HG03066 (cell line): ENCODE measurements at regions not wholly inside any gene's neighbourhood (a gene's known extent, or its start where the extent isn't known, plus 50 kb on each side); places are given as distances from the start of the nearest gene placed in this dataset.

Experiments used
- ATAC-seq: cut with Tn5 transposase; IDR thresholded peaks from one replicate; pipeline ENCODE4 v1.9.1; 2021; ENCODE audit warnings: low read depth; ENCODE audit not compliant: unreplicated experiment

- no peak for ATAC-seq
Measured at GRCh38 chr2:192377173-192377572, 182.4 kb upstream of the TMEFF2 start.

- no peak for ATAC-seq
Measured at GRCh38 chr2:192373754-192374153, 179.0 kb upstream of the TMEFF2 start.

GRCh38 chr2:192373221-192373620 is 178.5 kb upstream of the TMEFF2 start:
- ATAC-seq = no peak

GRCh38 chr2:192369969-192370368 is 175.2 kb upstream of the TMEFF2 start:
- ATAC-seq = no peak

- no peak for ATAC-seq
Measured at GRCh38 chr2:192357217-192357616, 162.5 kb upstream of the TMEFF2 start.

GRCh38 chr2:192354512-192355244 is 159.9 kb upstream of the TMEFF2 start:
- ATAC-seq = no peak

GRCh38 chr2:192347542-192347941 is 152.8 kb upstream of the TMEFF2 start:
- no peak for ATAC-seq

GRCh38 chr2:192345287-192345686 is 150.6 kb upstream of the TMEFF2 start:
- ATAC-seq = no peak

GRCh38 chr2:192333642-192334041 is 138.9 kb upstream of the TMEFF2 start:
- no peak for ATAC-seq

GRCh38 chr2:192328297-192328696 is 133.6 kb upstream of the TMEFF2 start:
- ATAC-seq = no peak

- no peak for ATAC-seq
Measured at GRCh38 chr2:192327576-192327975, 132.8 kb upstream of the TMEFF2 start.

- ATAC-seq = no peak
Measured at GRCh38 chr2:192315543-192315942, 120.8 kb upstream of the TMEFF2 start.

GRCh38 chr2:192314800-192315481 is 120.2 kb upstream of the TMEFF2 start:
- no peak for ATAC-seq

GRCh38 chr2:192313773-192314172 is 119.0 kb upstream of the TMEFF2 start:
- no peak for ATAC-seq

- ATAC-seq = no peak
Measured at GRCh38 chr2:192311701-192312460, 117.1 kb upstream of the TMEFF2 start.

- no peak for ATAC-seq
Measured at GRCh38 chr2:192307530-192307929, 112.8 kb upstream of the TMEFF2 start.

GRCh38 chr2:192298664-192299063 is 103.9 kb upstream of the TMEFF2 start:
- no peak for ATAC-seq

GRCh38 chr2:192292478-192292877 is 97.7 kb upstream of the TMEFF2 start:
- ATAC-seq = no peak

- no peak for ATAC-seq
Measured at GRCh38 chr2:192288295-192288694, 93.6 kb upstream of the TMEFF2 start.

GRCh38 chr2:192286093-192286701 is 91.5 kb upstream of the TMEFF2 start:
- ATAC-seq = no peak

- ATAC-seq = no peak
Measured at GRCh38 chr2:192283450-192283849, 88.7 kb upstream of the TMEFF2 start.
